HG03175 (cell line): ENCODE measurements at regions not wholly inside any gene's neighbourhood (a gene's known extent, or its start where the extent isn't known, plus 50 kb on each side); places are given as distances from the start of the nearest gene placed in this dataset.

Source experiments
- ATAC-seq: cut with Tn5 transposase; IDR thresholded peaks from one replicate; pipeline ENCODE4 v1.9.1; 2021; ENCODE audit warnings: mild to moderate bottlenecking, moderate library complexity; ENCODE audit not compliant: unreplicated experiment

GRCh38 chr20:57043669-57044268 lies 222.7 kb downstream of the BMP7 start:
- no peak for ATAC-seq

GRCh38 chr20:57047281-57048026 lies 219.0 kb downstream of the BMP7 start:
- no peak for ATAC-seq

GRCh38 chr20:57048027-57048869 lies 218.2 kb downstream of the BMP7 start:
- ATAC-seq, result no peak

GRCh38 chr20:57049296-57049695 lies 217.1 kb downstream of the BMP7 start:
- no peak for ATAC-seq

GRCh38 chr20:57051096-57051495 lies 215.3 kb downstream of the BMP7 start:
- no peak for ATAC-seq

GRCh38 chr20:57053067-57053466 lies 213.4 kb downstream of the BMP7 start:
- ATAC-seq, result no peak

GRCh38 chr20:57053793-57054552 lies 212.5 kb downstream of the BMP7 start:
- ATAC-seq, result no peak

- ATAC-seq, result no peak
Measured at GRCh38 chr20:57055345-57055744, 211.1 kb downstream of the BMP7 start.

- ATAC-seq, result no peak
Measured at GRCh38 chr20:57056651-57057050, 209.8 kb downstream of the BMP7 start.

- ATAC-seq, result no peak
Measured at GRCh38 chr20:57059055-57059596, 207.3 kb downstream of the BMP7 start.

GRCh38 chr20:57060407-57061050 lies 205.9 kb downstream of the BMP7 start:
- ATAC-seq, result no peak

- no peak for ATAC-seq
Measured at GRCh38 chr20:57061051-57061900, 205.2 kb downstream of the BMP7 start.

- ATAC-seq, result no peak
Measured at GRCh38 chr20:57062241-57062640, 204.2 kb downstream of the BMP7 start.

GRCh38 chr20:57062696-57063270 lies 203.7 kb downstream of the BMP7 start:
- no peak for ATAC-seq

- no peak for ATAC-seq
Measured at GRCh38 chr20:57064836-57065235, 201.6 kb downstream of the BMP7 start.

- no peak for ATAC-seq
Measured at GRCh38 chr20:57065646-57066045, 200.8 kb downstream of the BMP7 start.

- ATAC-seq, result no peak
Measured at GRCh38 chr20:57066126-57066900, 200.1 kb downstream of the BMP7 start.

- ATAC-seq, result no peak
Measured at GRCh38 chr20:57069442-57069841, 197.0 kb downstream of the BMP7 start.
